IPS DF 6.9 (cell line): ENCODE measurements at regions not wholly inside any gene's neighbourhood (a gene's known extent, or its start where the extent isn't known, plus 50 kb on each side); places are given as distances from the start of the nearest gene placed in this dataset.

ENCODE experiments used
- DNase-seq: peaks from one replicate; pipeline ENCODE4 v3.0.0-alpha.2; 2013; ENCODE audit warnings: low read depth, low spot score
- H3K27ac ChIP-seq: one replicate; pipeline ENCODE4 v1.5.1; 2013; ENCODE audit warnings: low read length, control low read depth
- H3K27me3 ChIP-seq: 2 replicates; pipeline ENCODE4 v1.6.1; 2013; ENCODE audit warnings: mild to moderate bottlenecking, low read length; ENCODE audit not compliant: control insufficient read depth, insufficient read depth
- H3K36me3 ChIP-seq: 2 replicates; pipeline ENCODE4 v1.6.1; 2013; ENCODE audit warnings: low read length; ENCODE audit not compliant: control insufficient read depth, insufficient read depth
- H3K4me1 ChIP-seq: 2 replicates; pipeline ENCODE4 v1.6.1; 2013; ENCODE audit warnings: low read length; ENCODE audit not compliant: control insufficient read depth, insufficient read depth
- H3K4me3 ChIP-seq: 2 replicates; pipeline ENCODE4 v1.5.1; 2013; ENCODE audit warnings: mild to moderate bottlenecking, low read length
- H3K9me3 ChIP-seq: 2 replicates; pipeline ENCODE4 v1.6.1; 2013; ENCODE audit warnings: low read length, inconsistent platforms; ENCODE audit not compliant: control insufficient read depth, insufficient read depth
- WGBS: extraction: QIAGEN DNeasy Blood & Tissue Kit; methylation state at CpG from one replicate; pipeline ENCODE4 v1.1.7; 2013; ENCODE audit warnings: mixed read lengths, missing lambda C conversion rate; ENCODE audit not compliant: insufficient read length, insufficient coverage; 5-methylcytosine and 5-hydroxymethylcytosine counted together

DNA sequence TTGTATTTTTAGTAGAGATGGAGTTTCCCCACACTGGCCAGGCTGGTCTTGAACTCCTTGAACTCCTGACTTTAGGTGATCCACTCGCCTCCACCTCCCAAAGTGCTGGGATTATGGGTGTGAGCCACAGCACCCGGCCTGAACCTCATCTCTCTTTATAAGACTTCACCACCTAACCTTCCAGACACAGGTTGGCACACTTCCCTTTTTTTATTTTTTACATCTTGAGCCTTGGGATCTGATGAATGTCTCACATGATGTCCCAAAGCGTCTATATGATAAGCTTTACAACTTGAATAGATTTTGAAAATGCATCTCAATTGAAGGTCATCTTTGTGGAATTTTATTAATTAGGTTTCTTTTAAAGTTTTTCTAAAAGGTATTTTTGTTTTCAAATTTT lies 172.4 kb upstream of the IVNS1ABP start:
- Histone ChIP-seq H3K9me3 (no peaks in the 10 kb centered on the region), H3K4me1 (no peaks in the 10 kb centered on the region; the same call in 1 of the 2 replicates), H3K4me3 (no peak overlapping the region), H3K27ac (no peak overlapping the region), H3K27me3 (no peaks in the 10 kb centered on the region), H3K36me3 (no peaks in the 10 kb centered on the region)
- DNase-seq = no peak
- no CpG with 5 or more reads among the region's 3 CpGs for WGBS

DNA sequence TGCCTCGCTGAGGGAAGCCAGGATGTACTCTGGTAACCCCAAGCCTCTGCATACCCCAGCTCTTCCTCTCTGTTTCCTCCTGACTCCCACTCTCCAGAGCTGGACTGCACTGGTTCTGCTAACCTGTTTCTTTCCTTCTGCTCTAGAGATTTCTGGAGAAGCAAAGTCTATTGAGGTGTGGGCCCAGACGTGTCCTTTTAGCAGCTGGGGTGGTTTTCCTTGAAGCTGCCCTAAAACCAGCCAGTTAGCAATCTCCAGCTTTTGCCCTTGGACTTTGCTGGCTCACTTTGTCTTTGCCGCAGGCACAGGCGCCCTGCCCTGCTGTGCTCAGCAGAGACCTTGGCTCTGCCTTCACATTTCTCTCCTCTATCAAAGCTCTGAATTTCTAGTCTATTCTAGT lies 171.8 kb upstream of the IVNS1ABP start:
- Histone ChIP-seq H3K27ac (no peak overlapping the region), H3K27me3 (no peaks in the 10 kb centered on the region), H3K4me3 (no peak overlapping the region), H3K9me3 (no peaks in the 10 kb centered on the region), H3K36me3 (no peaks in the 10 kb centered on the region), H3K4me1 (no peaks in the 10 kb centered on the region; the same call in none of the 2 replicates)
- WGBS = no CpG with 5 or more reads among the region's 4 CpGs
- no peak for DNase-seq

DNA sequence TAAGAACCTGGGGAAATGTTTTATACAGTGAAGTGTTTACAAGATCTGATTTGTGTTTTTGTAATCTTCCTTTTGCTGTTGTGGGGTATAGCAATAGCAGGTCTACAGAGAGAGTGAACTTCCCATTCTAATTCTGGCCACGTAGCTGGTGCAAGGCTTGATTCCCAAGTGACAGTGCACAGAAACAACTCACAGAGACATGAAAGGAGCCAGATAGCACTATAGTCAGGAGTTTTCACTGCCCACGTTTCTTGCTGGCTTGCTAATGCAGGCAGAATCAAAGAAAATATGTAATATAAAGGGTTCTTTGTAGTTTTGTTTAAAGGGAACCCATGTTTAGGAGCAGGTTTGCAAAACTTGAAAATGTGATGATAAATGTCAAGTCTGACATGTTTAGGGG lies 170.9 kb upstream of the IVNS1ABP start:
- Histone ChIP-seq H3K9me3 (no peaks in the 10 kb centered on the region), H3K27ac (no peak overlapping the region), H3K4me1 (no peaks in the 10 kb centered on the region; the same call in none of the 2 replicates), H3K36me3 (no peaks in the 10 kb centered on the region), H3K4me3 (no peak overlapping the region), H3K27me3 (no peaks in the 10 kb centered on the region)
- no CpG with 5 or more reads among the region's 2 CpGs for WGBS
- DNase-seq = no peak

DNA sequence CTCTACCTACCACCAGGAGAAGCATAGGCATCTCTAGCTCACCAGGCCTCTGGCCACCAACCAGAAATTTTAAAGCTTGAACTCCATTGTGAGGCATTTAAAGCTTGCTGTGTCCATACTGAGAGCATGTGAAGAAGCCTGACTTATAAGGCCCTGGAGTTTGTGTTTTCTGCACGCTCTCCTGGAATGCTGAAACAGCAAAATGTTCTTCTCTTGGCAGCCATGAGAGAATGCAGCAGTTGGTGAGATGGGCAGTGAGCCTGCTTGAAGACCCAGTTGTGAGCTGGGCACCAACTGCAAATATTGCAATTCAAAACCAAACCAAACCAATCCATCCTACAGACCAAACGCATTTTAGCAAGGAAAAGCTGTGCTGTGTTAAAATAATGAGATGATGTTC lies 170.0 kb upstream of the IVNS1ABP start:
- no peaks in the 10 kb centered on the region; the same call in none of the 2 replicates for H3K4me1 ChIP-seq
- WGBS = no CpG with 5 or more reads among the region's 2 CpGs
- no peaks in the 10 kb centered on the region for H3K9me3 ChIP-seq
- H3K36me3 ChIP-seq = no peaks in the 10 kb centered on the region
- no peak overlapping the region for H3K27ac ChIP-seq
- no peaks in the 10 kb centered on the region for H3K27me3 ChIP-seq
- no peak for DNase-seq
- H3K4me3 ChIP-seq = no peak overlapping the region

DNA sequence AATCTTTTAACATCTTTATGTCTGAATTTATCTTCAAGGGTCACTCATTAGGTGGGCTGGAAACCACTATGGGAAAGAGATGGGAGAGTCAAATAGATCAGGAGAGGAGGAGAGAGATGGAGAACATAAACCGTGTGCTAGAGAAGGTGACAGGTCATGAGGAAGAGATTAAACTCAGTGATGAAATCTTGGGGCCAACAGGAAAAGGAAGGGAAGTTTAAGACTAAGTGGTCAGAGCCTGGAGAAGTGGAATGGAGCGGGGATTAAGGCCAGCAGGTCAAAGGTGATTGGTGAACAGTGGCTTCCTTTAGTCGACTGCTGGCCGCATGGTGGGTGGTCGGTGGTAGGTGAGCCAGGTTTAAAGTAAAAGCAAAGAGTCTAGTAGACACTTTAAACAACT lies 169.3 kb upstream of the IVNS1ABP start:
- Histone ChIP-seq H3K4me1 (no peaks in the 10 kb centered on the region; the same call in none of the 2 replicates), H3K4me3 (no peak overlapping the region), H3K36me3 (no peaks in the 10 kb centered on the region), H3K9me3 (no peaks in the 10 kb centered on the region), H3K27ac (no peak overlapping the region), H3K27me3 (no peaks in the 10 kb centered on the region)
- WGBS = no CpG with 5 or more reads among the region's 5 CpGs
- DNase-seq = no peak

DNA sequence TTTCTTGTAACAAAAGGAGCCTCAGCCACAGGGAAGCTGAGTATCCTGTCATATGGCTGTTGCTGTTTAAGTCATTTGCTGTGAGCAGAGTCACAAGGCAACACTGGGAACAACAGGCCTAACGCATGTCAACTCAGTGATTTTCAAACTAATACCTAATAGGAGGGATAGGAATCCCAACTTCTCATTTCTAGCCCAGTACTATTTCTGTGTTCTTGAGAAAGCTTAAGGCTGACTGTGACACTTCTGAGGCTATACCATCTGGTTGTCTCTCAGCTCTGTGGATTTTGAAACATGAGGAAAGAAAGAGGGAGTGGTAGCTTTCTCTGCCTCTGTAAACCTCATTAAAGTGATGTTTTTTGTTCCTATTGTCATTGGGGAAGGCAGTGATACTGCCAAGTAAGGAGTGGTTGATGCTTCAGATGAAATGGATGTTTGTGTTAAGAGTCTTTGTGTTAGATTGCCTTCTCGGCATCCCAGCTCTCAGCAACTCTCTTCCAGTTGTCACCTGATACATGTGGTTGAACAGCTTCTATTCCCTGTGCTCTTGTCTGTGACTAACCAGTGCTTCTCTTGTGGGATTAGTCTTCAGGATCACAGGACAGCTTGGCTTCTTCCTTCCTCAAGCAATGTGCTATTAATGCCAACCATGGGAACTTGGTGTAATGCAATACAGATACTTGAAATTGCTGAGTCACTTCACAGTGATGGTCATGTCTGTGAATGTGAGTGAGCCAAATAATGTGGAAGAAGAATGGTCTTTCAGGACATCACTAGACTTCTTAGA lies 166.8 kb upstream of the IVNS1ABP start:
- no peaks in the 10 kb centered on the region for H3K36me3 ChIP-seq
- H3K27me3 ChIP-seq = no peaks in the 10 kb centered on the region
- no peaks in the 10 kb centered on the region; the same call in none of the 2 replicates for H3K4me1 ChIP-seq
- WGBS = no CpG with 5 or more reads among the region's 2 CpGs
- no peak overlapping the region for H3K4me3 ChIP-seq
- H3K27ac ChIP-seq = no peak overlapping the region
- no peaks in the 10 kb centered on the region for H3K9me3 ChIP-seq
- DNase-seq = no peak

DNA sequence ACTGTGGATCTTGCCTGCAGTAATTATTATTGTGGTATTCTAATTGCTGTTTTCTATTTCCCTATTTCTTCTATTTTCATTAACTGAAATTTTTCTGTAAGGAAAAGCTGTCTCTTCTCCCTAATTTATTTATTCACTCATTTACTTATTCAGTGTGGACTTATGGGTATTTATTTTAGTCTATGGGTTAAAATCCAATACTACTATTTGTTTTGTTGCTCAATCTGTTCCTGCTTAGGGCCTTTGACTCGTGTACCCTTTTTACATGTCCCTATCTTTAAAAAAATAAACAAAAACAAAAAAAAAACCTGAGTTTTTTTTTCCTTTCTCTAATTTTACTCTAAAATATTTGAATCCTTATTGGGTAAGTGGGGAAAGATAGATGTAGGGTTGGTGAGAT lies 166.2 kb upstream of the IVNS1ABP start:
- no peaks in the 10 kb centered on the region for H3K27me3 ChIP-seq
- whole genome bisulfite sequencing = no CpG with 5 or more reads among the region's 1 CpG

DNA sequence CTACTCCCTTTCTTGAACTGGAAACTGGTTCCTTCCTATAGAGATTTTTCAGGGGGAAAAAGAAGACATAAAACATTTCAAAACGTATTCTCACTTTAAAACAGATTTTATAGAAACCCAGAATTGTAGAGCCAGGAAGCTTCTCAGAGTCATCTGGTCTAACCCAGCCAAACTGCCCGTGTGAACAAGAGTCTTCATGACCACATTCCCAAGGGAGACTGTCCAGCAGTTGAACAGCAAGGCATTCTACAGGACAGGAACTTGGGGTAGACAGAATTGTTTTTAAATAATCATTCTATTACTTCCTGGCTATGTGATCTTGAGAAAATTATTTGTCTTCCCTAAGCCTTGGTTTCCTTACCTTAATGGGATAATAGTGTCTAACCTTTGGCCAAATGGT lies 163.5 kb upstream of the IVNS1ABP start:
- Histone ChIP-seq H3K4me1 (no peaks in the 10 kb centered on the region; the same call in 1 of the 2 replicates), H3K9me3 (no peaks in the 10 kb centered on the region), H3K27me3 (no peaks in the 10 kb centered on the region), H3K27ac (no peak overlapping the region), H3K36me3 (no peaks in the 10 kb centered on the region), H3K4me3 (no peak overlapping the region)
- no CpG with 5 or more reads among the region's 2 CpGs for WGBS
- DNase-seq = no peak

More for the DNA sequence above, 166.2 kb upstream of the IVNS1ABP start:
- H3K4me3 ChIP-seq = no peak overlapping the region
- no peak overlapping the region for H3K27ac ChIP-seq
- H3K36me3 ChIP-seq = no peaks in the 10 kb centered on the region
- no peaks in the 10 kb centered on the region; the same call in 1 of the 2 replicates for H3K4me1 ChIP-seq
- no peaks in the 10 kb centered on the region for H3K9me3 ChIP-seq
- no peak for DNase-seq

DNA sequence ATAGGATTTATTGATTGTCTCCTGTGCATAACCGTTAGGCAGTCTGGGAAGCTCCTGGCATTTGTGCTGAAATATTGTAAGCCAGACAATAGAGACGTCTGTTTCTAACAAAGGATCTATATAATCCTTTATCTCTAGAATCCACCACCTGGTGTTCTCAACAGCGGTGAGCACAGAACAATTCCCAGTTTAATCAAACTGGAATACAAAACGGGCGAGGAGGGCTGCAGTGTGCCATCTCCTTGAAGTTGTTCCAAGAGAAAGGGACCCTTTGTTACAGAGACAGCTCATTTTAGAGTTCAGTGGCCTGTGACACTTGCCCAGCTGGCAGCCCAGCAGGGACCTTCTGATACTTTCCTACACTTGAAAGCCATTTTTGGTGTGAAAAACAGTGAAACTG lies 162.8 kb upstream of the IVNS1ABP start:
- H3K4me3 ChIP-seq = no peak overlapping the region
- H3K27ac ChIP-seq = no peak overlapping the region
- no peaks in the 10 kb centered on the region for H3K9me3 ChIP-seq
- no peak for DNase-seq
- H3K27me3 ChIP-seq = no peaks in the 10 kb centered on the region
- H3K4me1 ChIP-seq = no peaks in the 10 kb centered on the region; the same call in 1 of the 2 replicates
- no peaks in the 10 kb centered on the region for H3K36me3 ChIP-seq
- no CpG with 5 or more reads among the region's 5 CpGs for WGBS

DNA sequence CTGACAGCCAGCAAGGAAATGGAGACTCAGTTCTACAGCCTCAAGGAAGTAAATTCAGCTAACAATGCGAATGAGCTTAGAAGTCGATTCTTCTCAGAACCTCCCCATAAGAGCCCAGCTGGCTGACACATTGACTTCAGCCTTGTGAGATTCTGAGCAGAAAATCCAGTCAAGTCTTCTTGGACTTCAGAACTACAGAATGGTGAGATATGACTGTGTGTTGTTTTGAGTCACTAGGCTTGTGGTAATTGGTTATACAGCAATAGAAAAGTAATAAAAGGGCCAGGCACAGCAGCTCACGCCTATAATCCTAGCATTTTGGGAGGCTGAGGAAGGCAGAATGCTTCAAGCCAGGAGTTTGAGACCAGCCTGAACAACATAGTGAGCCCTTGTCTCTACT lies 161.8 kb upstream of the IVNS1ABP start:
- Histone ChIP-seq H3K4me1 (no peaks in the 10 kb centered on the region; the same call in 1 of the 2 replicates), H3K27ac (no peak overlapping the region), H3K9me3 (no peaks in the 10 kb centered on the region), H3K4me3 (no peak overlapping the region), H3K27me3 (no peaks in the 10 kb centered on the region), H3K36me3 (no peaks in the 10 kb centered on the region)
- WGBS = no CpG with 5 or more reads among the region's 3 CpGs
- no peak for DNase-seq
